ENCODE measurements at regions not wholly inside any gene's neighbourhood (a gene's known extent, or its start where the extent isn't known, plus 50 kb on each side); places are given as distances from the start of the nearest gene placed in this dataset.

DNA sequence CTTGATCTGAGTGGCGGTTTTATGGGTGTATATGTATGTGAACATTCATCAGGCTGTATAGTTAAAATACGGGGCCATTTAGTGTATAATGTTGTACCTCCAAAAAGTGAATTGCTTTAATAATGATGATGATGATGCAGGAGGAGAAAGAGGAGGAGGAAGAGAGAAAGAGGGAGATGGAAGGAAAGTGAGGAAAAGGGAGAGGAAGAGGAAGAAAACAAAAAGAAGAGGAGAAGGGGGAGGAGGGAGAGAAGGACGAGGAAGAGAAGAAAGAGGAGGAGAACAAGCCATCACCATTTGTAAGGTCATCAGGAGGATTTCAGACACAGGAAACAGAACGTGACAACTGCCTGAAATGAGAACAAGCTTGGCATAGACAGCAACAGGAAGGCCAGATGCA lies 168.4 kb upstream of the NCKAP5 start:
- H3K27me3 ChIP-seq = no peaks in the 10 kb centered on the region
- intact Hi-C loops (cut with DNase I) = no loop called here
- no peak for DNase-seq (ENCODE audit: extremely low spot score)
- H3K36me3 ChIP-seq = no peaks in the 10 kb centered on the region
- no peak overlapping the region for H3K27ac ChIP-seq (replicated peaks in 1 of 4)
- 77% methylated on average over 4 of the region's 4 CpGs for WGBS
- no peaks in the 10 kb centered on the region for H3K9me3 ChIP-seq
- no peak overlapping the region for H3K4me3 ChIP-seq
- TF ChIP-seq POLR2A (IDR thresholded peaks at IDR 0.05; ENCODE audit: low read depth) (no peak), EP300 (IDR thresholded peaks at IDR 0.05) (no peak), POLR2AphosphoS5 (IDR thresholded peaks at IDR 0.05) (no peak)
- TF ChIP-seq, protein P1, sequence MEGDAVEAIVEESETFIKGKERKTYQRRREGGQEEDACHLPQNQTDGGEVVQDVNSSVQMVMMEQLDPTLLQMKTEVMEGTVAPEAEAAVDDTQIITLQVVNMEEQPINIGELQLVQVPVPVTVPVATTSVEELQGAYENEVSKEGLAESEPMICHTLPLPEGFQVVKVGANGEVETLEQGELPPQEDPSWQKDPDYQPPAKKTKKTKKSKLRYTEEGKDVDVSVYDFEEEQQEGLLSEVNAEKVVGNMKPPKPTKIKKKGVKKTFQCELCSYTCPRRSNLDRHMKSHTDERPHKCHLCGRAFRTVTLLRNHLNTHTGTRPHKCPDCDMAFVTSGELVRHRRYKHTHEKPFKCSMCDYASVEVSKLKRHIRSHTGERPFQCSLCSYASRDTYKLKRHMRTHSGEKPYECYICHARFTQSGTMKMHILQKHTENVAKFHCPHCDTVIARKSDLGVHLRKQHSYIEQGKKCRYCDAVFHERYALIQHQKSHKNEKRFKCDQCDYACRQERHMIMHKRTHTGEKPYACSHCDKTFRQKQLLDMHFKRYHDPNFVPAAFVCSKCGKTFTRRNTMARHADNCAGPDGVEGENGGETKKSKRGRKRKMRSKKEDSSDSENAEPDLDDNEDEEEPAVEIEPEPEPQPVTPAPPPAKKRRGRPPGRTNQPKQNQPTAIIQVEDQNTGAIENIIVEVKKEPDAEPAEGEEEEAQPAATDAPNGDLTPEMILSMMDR (IDR thresholded peaks at IDR 0.05) = no peak
- no peaks in the 10 kb centered on the region for H3K4me1 ChIP-seq

DNA sequence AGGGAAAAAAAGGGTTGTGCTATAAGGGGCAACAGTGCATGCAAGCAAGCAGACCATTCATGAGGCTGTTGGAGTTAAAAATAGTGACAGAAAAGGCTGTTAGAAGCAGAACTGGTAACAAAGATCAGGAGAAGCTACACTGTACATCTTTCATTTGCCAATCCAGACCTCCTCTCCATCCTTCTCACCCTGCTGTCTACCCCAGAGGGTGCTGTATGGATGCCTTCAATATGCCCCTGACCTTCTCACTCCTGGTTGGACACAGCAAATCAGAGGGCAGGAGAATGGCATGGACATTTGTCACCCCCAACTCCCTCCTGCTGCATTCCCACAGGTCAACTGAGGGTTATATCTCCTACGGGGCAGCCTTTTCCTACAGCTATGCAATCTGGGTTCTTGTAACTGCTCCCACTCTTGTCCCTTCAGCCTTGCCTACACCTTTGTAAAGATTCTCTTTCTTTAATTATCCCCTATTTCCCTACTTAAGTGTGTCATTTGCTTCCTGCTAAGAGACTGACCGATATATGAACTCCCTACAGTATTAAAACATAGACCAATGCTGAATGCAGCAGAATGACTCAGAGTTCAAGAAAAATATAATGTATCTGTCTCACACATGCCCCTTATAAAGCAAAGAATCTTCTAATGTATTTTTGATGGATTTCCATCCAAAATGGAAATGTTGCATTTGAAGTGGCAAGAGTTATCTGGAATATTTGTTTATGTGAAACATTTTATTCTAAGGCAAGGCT lies 169.2 kb upstream of the NCKAP5 start:
- no peak for DNase-seq (ENCODE audit: extremely low spot score)
- H3K36me3 ChIP-seq = no peaks in the 10 kb centered on the region
- no peaks in the 10 kb centered on the region for H3K4me1 ChIP-seq
- no peak overlapping the region for H3K4me3 ChIP-seq
- intact Hi-C loops (cut with DNase I) = no loop called here
- TF ChIP-seq POLR2AphosphoS5 (IDR thresholded peaks at IDR 0.05) (no peak), POLR2A (IDR thresholded peaks at IDR 0.05; ENCODE audit: low read depth) (no peak)
- H3K27me3 ChIP-seq = no peaks in the 10 kb centered on the region
- 88% methylated on average over 2 of the region's 2 CpGs for WGBS
- H3K27ac ChIP-seq (replicated peaks in 1 of 4) = no peak overlapping the region
- no peaks in the 10 kb centered on the region for H3K9me3 ChIP-seq

DNA sequence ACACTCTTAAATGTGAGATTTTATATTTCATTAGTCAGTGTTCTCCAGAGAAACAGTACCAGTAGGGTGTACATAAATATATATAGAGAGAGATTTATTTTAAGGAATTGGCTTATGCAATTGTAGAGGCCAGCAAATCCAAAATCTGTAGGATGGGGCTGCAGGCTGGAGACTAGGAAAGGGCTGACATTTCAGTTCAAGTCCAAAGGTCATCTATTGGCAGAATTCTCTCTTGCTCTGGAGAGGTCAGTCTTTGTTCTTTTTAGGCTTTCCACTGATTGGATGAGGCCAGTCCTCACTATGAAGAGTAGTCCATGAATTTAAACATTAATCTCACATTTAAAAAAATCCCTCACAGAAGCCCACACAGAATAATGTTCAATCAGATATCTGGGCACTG lies 170.8 kb upstream of the NCKAP5 start:
- H3K4me1 ChIP-seq = no peaks in the 10 kb centered on the region
- intact Hi-C loops (cut with DNase I) = no loop called here
- no peak for DNase-seq (ENCODE audit: extremely low spot score)
- no peak overlapping the region for H3K27ac ChIP-seq (replicated peaks in 1 of 4)
- TF ChIP-seq EP300 (IDR thresholded peaks at IDR 0.05) (no peak), POLR2AphosphoS5 (IDR thresholded peaks at IDR 0.05) (no peak)
- H3K36me3 ChIP-seq = no peaks in the 10 kb centered on the region
- no peaks in the 10 kb centered on the region for H3K9me3 ChIP-seq
- H3K27me3 ChIP-seq = no peaks in the 10 kb centered on the region
- H3K4me3 ChIP-seq = no peak overlapping the region

DNA sequence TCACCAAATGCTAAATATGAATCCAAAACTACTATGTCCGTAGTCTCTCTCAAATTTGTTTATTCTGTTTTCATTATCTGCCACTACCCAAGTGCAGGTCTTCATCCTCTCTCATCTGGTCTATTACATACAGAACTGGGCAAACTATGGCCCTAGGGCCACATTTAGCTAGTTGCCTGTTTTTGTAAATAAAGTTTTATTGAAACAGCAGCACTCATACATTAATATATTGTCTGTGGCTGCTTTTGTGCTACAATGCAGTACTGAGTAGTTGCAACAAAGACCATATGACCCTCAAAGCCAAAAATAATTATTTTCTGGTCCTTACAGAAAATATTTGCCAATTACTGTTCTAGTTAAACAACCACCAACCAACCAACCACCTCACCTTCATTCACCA lies 172.2 kb upstream of the NCKAP5 start:
- Histone ChIP-seq H3K36me3 (no peaks in the 10 kb centered on the region), H3K9me3 (no peaks in the 10 kb centered on the region), H3K4me1 (no peaks in the 10 kb centered on the region), H3K27me3 (no peaks in the 10 kb centered on the region), H3K4me3 (no peak overlapping the region), H3K27ac (replicated peaks in 1 of 4) (no peak overlapping the region)
- no peak for DNase-seq (ENCODE audit: extremely low spot score)
- no peak for TF ChIP-seq EP300 (IDR thresholded peaks at IDR 0.05)
- TF ChIP-seq POLR2AphosphoS5 (IDR thresholded peaks at IDR 0.05) = no peak
- 96% methylated on average over 1 of the region's 1 CpG for WGBS
- intact Hi-C loops (cut with DNase I) = no loop called here

DNA sequence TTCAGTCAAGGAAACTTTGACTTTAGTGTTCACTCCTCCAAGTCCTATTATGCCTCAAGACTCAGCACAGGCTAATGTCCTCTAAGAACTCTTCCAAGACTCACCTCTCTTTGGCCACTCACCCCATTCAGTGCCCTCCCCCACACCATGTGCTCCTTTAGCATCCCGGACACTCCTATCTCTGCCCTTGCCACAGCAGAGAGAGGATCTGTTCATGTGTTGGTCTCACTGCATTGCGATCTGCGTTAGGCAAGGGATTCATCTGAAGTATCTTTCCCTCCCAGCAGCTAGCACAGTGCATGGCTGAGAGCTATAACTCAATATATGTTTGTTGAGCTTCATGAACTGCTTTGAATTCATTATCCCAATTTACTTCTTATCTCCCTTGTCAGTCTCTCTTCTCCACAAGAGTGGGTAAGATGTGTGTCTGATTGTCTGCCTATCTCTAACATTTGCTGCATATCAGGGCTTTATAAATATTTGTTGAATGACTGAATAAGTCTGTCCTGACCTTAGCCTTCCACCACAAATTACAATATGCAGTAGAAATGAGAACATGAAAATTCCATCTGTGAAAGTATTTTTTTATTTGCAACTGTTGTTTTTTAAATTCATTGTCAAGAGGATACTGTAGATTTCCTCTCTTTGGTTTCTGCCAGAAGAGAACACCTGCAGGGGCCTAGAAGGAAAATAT lies 179.9 kb upstream of the NCKAP5 start:
- no peaks in the 10 kb centered on the region for H3K4me1 ChIP-seq
- H3K27ac ChIP-seq (replicated peaks in 1 of 4) = no peak overlapping the region
- intact Hi-C loops (cut with DNase I) = no loop called here
- no peak for DNase-seq (ENCODE audit: extremely low spot score)
- TF ChIP-seq EP300 (IDR thresholded peaks at IDR 0.05) (no peak), POLR2A (IDR thresholded peaks at IDR 0.05; ENCODE audit: low read depth) (no peak), POLR2AphosphoS5 (IDR thresholded peaks at IDR 0.05) (no peak)
- TF ChIP-seq, protein P1 (IDR thresholded peaks at IDR 0.05) = no peak
- no peak overlapping the region for H3K4me3 ChIP-seq
- no peaks in the 10 kb centered on the region for H3K36me3 ChIP-seq
- no peaks in the 10 kb centered on the region for H3K9me3 ChIP-seq
- 87% methylated on average over 3 of the region's 3 CpGs for WGBS
- H3K27me3 ChIP-seq = no peaks in the 10 kb centered on the region

DNA sequence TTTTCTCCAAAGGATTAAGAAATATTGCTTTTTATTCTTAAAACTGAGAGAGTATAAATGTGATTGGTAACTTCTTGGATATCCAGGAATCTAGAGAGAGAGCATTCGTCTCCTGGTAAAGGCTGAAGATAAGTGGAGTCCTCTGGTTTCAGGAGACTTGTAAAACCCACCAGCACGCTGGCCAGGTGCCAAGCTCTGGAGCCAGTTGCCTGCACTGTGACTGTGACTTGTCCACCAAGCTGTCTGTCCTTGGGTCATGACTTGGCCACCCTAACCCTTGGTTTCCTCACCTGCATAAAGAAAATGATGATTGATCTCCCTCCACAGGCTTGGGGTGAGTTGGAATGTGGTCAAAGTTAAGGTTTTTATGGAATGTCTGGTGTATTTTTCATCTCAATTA lies 185.4 kb upstream of the NCKAP5 start:
- H3K4me1 ChIP-seq = peaks cover 7 to 24% (median 19%) of the 10 kb centered on the region in 4 donors
- H3K27me3 ChIP-seq = no peaks in the 10 kb centered on the region
- intact Hi-C loops (cut with DNase I) = no loop called here
- no peak overlapping the region for H3K4me3 ChIP-seq
- no peak for TF ChIP-seq EP300 (IDR thresholded peaks at IDR 0.05)
- TF ChIP-seq, protein P1 (IDR thresholded peaks at IDR 0.05) = no peak
- no peak for TF ChIP-seq POLR2A (IDR thresholded peaks at IDR 0.05; ENCODE audit: low read depth)
- TF ChIP-seq POLR2AphosphoS5 (IDR thresholded peaks at IDR 0.05) = no peak
- no peak overlapping the region for H3K27ac ChIP-seq (replicated peaks in 1 of 4)
- H3K9me3 ChIP-seq = no peaks in the 10 kb centered on the region
- no peak for DNase-seq (ENCODE audit: extremely low spot score)
- H3K36me3 ChIP-seq = no peaks in the 10 kb centered on the region
- 69% methylated on average over 2 of the region's 2 CpGs for WGBS

Data from esophagus muscularis mucosa (tissue), 4 donors.